ENCODE measurements at regions not wholly inside any gene's neighbourhood (a gene's known extent, or its start where the extent isn't known, plus 50 kb on each side); places are given as distances from the start of the nearest gene placed in this dataset.

- Histone ChIP-seq H3K27ac (replicated peaks) (no peak overlapping the region), H3K36me3 (no peaks in the 10 kb centered on the region), H3K4me3 (no peak overlapping the region), H3K4me1 (no peaks in the 10 kb centered on the region), H3K27me3 (ENCODE audit: low read depth) (peaks cover 16% of the 10 kb centered on the region), H3K9me3 (replicated peaks) (peaks cover 10% of the 10 kb centered on the region)
- no peak for DNase-seq
- TF ChIP-seq CTCF (IDR thresholded peaks at IDR 0.05; ENCODE audit: borderline replicate concordance): no peak
- intact Hi-C loops (cut with micrococcal nuclease): no loop called here
These were observed 228.1 kb upstream of the NFE2L3 start for GRCh38 chr7:25923741-25924460.

GRCh38 chr7:25926009-25926408 is 226.0 kb upstream of the NFE2L3 start:
- no peaks in the 10 kb centered on the region for H3K9me3 ChIP-seq (replicated peaks)
- H3K36me3 ChIP-seq: no peaks in the 10 kb centered on the region
- no peaks in the 10 kb centered on the region for H3K4me1 ChIP-seq
- H3K27me3 ChIP-seq (ENCODE audit: low read depth): peaks cover 35% of the 10 kb centered on the region
- intact Hi-C loops (cut with micrococcal nuclease): no loop called here
- H3K4me3 ChIP-seq: no peak overlapping the region
- H3K27ac ChIP-seq (replicated peaks): no peak overlapping the region
- TF ChIP-seq CTCF (IDR thresholded peaks at IDR 0.05; ENCODE audit: borderline replicate concordance): no peak
- DNase-seq: no peak

GRCh38 chr7:25926451-25926850 is 225.5 kb upstream of the NFE2L3 start:
- no peak overlapping the region for H3K4me3 ChIP-seq
- H3K4me1 ChIP-seq: no peaks in the 10 kb centered on the region
- peaks cover 35% of the 10 kb centered on the region for H3K27me3 ChIP-seq (ENCODE audit: low read depth)
- DNase-seq: no peak
- intact Hi-C loops (cut with micrococcal nuclease): no loop called here
- no peaks in the 10 kb centered on the region for H3K9me3 ChIP-seq (replicated peaks)
- no peaks in the 10 kb centered on the region for H3K36me3 ChIP-seq
- no peak for TF ChIP-seq CTCF (IDR thresholded peaks at IDR 0.05; ENCODE audit: borderline replicate concordance)
- no peak overlapping the region for H3K27ac ChIP-seq (replicated peaks)

GRCh38 chr7:25926891-25927625 is 224.9 kb upstream of the NFE2L3 start:
- Histone ChIP-seq H3K36me3 (no peaks in the 10 kb centered on the region), H3K9me3 (replicated peaks) (no peaks in the 10 kb centered on the region), H3K4me1 (no peaks in the 10 kb centered on the region), H3K4me3 (no peak overlapping the region), H3K27ac (replicated peaks) (no peak overlapping the region), H3K27me3 (ENCODE audit: low read depth) (peaks cover 32% of the 10 kb centered on the region)
- intact Hi-C loops (cut with micrococcal nuclease): no loop called here
- DNase-seq: no peak
- TF ChIP-seq CTCF (IDR thresholded peaks at IDR 0.05; ENCODE audit: borderline replicate concordance): no peak

GRCh38 chr7:25927626-25927978 is 224.4 kb upstream of the NFE2L3 start:
- Histone ChIP-seq H3K4me3 (no peak overlapping the region), H3K27me3 (ENCODE audit: low read depth) (peaks cover 29% of the 10 kb centered on the region), H3K9me3 (replicated peaks) (no peaks in the 10 kb centered on the region), H3K36me3 (no peaks in the 10 kb centered on the region), H3K27ac (replicated peaks) (no peak overlapping the region), H3K4me1 (no peaks in the 10 kb centered on the region)
- intact Hi-C loops (cut with micrococcal nuclease): no loop called here
- DNase-seq: no peak
- TF ChIP-seq CTCF (IDR thresholded peaks at IDR 0.05; ENCODE audit: borderline replicate concordance): no peak

All from left ventricle myocardium inferior (tissue), 1 donor.